A549 (cell line): ENCODE measurements at regions not wholly inside any gene's neighbourhood (a gene's known extent, or its start where the extent isn't known, plus 50 kb on each side); places are given as distances from the start of the nearest gene placed in this dataset.

ENCODE experiments used
- ELK1 ChIP-seq: fragments of 150-350 bp; IDR thresholded peaks from 2 replicates; pipeline ENCODE4 v1.6.1; 2014; ENCODE audit warnings: low read depth, mild to moderate bottlenecking, low read length
- HDAC2 ChIP-seq: fragments of 200-600 bp; sonication (generic); IDR thresholded peaks from 2 replicates; pipeline ENCODE4 v1.6.1; 2016
- JUN ChIP-seq, 2 experiments: fragments of >200 bp; sonication (Bioruptor Twin); formaldehyde crosslinking; IDR thresholded peaks; 2 replicates in 1 of 2; 3 replicates in 1 of 2; pipeline ENCODE4 v1.6.1; 2016 to 2017
- MAZ ChIP-seq: fragments of 150-350 bp; IDR thresholded peaks from 2 replicates; pipeline ENCODE4 v1.6.1; 2014; ENCODE audit warnings: antibody characterized with exemption, low read depth, low read length, borderline replicate concordance
- NFE2L2 ChIP-seq: fragments of 150-350 bp; conservative IDR thresholded peaks from 2 replicates; pipeline ENCODE4 v1.6.1; 2014; ENCODE audit warnings: low read length
- NR3C1 ChIP-seq: fragments of >200 bp; sonication (Bioruptor Twin); formaldehyde crosslinking; IDR thresholded peaks from 3 replicates; pipeline ENCODE4 v1.6.1; 2017
- POLR2A ChIP-seq: IDR thresholded peaks from 2 replicates; pipeline ENCODE4 v1.6.1; 2012; ENCODE audit warnings: mild to moderate bottlenecking, low read length
- RAD21 ChIP-seq, 2 experiments: fragments of >200 bp in 1 of 2; sonication (Bioruptor Twin) in 1 of 2; formaldehyde crosslinking in 1 of 2; IDR thresholded peaks in 1 of 2; conservative IDR thresholded peaks in 1 of 2; 2 replicates in 1 of 2; 3 replicates in 1 of 2; pipeline ENCODE4 v1.6.1; 2012 to 2018; ENCODE audit warnings: inconsistent platforms in 1 of 2
- ZC3H11A ChIP-seq: fragments of 450-650 bp; IDR thresholded peaks from 2 replicates; pipeline ENCODE4 v1.6.1; 2014; ENCODE audit warnings: antibody characterized with exemption, mild to moderate bottlenecking
- ZNF302 ChIP-seq: fragments of 250-450 bp; sonication (Bioruptor Pico); IDR thresholded peaks from 2 replicates; pipeline ENCODE4 v1.9.0; 2021; ENCODE audit warnings: inconsistent platforms, mild to moderate bottlenecking, moderate library complexity
- TF ChIP-seq, protein P1 (sequence below): fragments of >200 bp; sonication (Bioruptor Twin); formaldehyde crosslinking; IDR thresholded peaks from 3 replicates; pipeline ENCODE4 v1.5.1; 2016
- TF ChIP-seq, protein P2 (sequence below): fragments of 450-650 bp; IDR thresholded peaks from 2 replicates; pipeline ENCODE4 v1.6.1; 2014; ENCODE audit warnings: antibody characterized with exemption
- TF ChIP-seq, protein P3 (sequence below): IDR thresholded peaks from 2 replicates; pipeline ENCODE4 v1.6.1; 2012

DNA sequence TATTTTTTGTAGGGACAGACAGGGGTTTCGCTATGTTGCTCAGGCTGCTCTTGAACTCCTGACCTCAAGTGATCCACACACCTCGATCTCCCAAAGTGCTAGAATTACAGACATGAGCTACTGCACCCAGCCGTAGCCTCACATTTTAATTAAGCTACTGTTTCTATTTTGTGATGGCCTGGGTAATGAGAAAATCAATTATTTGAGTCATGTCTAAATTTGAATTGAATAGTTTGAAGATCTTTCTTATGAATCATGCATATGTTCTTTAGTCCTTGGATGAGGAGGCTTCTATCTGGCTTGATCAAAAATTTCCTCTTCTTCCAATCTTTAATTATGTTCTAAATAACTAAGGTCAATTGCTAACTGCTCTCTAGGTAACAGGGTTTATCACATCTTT lies 175.0 kb downstream of the REEP3 start:
- TF ChIP-seq RAD21 (conservative IDR thresholded peaks at IDR 0.05 in 1 of 2, IDR thresholded peaks at IDR 0.05 in 1 of 2): no peak
- no peak for TF ChIP-seq POLR2A
- TF ChIP-seq, protein P1, sequence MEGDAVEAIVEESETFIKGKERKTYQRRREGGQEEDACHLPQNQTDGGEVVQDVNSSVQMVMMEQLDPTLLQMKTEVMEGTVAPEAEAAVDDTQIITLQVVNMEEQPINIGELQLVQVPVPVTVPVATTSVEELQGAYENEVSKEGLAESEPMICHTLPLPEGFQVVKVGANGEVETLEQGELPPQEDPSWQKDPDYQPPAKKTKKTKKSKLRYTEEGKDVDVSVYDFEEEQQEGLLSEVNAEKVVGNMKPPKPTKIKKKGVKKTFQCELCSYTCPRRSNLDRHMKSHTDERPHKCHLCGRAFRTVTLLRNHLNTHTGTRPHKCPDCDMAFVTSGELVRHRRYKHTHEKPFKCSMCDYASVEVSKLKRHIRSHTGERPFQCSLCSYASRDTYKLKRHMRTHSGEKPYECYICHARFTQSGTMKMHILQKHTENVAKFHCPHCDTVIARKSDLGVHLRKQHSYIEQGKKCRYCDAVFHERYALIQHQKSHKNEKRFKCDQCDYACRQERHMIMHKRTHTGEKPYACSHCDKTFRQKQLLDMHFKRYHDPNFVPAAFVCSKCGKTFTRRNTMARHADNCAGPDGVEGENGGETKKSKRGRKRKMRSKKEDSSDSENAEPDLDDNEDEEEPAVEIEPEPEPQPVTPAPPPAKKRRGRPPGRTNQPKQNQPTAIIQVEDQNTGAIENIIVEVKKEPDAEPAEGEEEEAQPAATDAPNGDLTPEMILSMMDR: no peak
- TF ChIP-seq NFE2L2: no peak
- no peak for TF ChIP-seq ZNF302 (CRISPR knock-in tag)
- no peak for TF ChIP-seq NR3C1
- TF ChIP-seq, protein P2, sequence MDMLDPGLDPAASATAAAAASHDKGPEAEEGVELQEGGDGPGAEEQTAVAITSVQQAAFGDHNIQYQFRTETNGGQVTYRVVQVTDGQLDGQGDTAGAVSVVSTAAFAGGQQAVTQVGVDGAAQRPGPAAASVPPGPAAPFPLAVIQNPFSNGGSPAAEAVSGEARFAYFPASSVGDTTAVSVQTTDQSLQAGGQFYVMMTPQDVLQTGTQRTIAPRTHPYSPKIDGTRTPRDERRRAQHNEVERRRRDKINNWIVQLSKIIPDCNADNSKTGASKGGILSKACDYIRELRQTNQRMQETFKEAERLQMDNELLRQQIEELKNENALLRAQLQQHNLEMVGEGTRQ: no peak
- no peak for TF ChIP-seq HDAC2
- TF ChIP-seq, protein P3, sequence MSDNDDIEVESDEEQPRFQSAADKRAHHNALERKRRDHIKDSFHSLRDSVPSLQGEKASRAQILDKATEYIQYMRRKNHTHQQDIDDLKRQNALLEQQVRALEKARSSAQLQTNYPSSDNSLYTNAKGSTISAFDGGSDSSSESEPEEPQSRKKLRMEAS: no peak
- no peak for TF ChIP-seq MAZ
- no peak for TF ChIP-seq ELK1
- TF ChIP-seq JUN (IDR thresholded peaks at IDR 0.05): no peak
- TF ChIP-seq ZC3H11A: no peak
